NB4 (cell line): ENCODE measurements at regions not wholly inside any gene's neighbourhood (a gene's known extent, or its start where the extent isn't known, plus 50 kb on each side); places are given as distances from the start of the nearest gene placed in this dataset.

Source experiments
- POLR2A ChIP-seq: IDR thresholded peaks from 2 replicates; pipeline ENCODE4 v1.6.1; 2011; ENCODE audit warnings: mild to moderate bottlenecking; ENCODE audit not compliant: insufficient read length; ENCODE audit errors: extremely low read depth
- TF ChIP-seq, protein P1 (sequence below): IDR thresholded peaks from 2 replicates; pipeline ENCODE4 v1.6.1; 2011; ENCODE audit warnings: low read depth, low read length

DNA sequence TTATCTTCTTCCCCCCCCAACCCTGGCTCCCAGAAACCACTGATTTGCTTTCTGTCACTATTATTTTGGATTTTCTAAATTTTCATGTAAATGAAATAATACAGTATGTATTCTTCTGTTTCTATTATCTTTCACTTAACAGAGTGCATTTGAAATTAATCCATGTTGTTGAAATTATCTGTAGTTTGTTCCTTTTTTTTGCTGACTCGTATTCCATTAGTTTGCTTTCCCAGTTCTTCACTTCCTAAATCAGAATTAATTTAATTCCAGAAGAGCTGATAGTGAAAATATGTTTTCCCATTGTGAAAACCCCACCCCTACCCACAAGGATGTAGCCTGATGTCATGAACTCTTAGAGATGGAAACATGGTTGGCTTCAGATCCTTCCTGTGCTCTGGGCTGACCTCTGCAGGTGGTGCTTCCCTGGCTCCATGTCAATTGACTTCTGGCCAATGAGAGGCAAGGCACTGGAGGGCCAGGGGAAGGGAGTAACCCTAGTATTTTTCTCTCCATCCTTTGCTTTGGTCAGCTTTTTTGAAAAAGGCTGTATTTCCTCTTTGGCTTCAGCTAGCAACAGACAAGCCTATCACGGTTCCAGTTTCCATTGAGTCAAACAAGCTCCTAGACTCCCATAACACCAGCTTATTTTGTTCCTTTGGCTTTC is 244.4 kb upstream of the HSF2 start:
- TF ChIP-seq, protein P1, sequence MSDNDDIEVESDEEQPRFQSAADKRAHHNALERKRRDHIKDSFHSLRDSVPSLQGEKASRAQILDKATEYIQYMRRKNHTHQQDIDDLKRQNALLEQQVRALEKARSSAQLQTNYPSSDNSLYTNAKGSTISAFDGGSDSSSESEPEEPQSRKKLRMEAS: no peak
- no peak for TF ChIP-seq POLR2A
